PC-9 (cell line): ENCODE measurements at regions not wholly inside any gene's neighbourhood (a gene's known extent, or its start where the extent isn't known, plus 50 kb on each side); places are given as distances from the start of the nearest gene placed in this dataset.

Source experiments
- BruUV-seq: library from RNA; stranded (reverse); fragments of 400-500 nt; replicated peaks from 2 replicates; lab custom pipeline; 2021; lab: Mats Ljungman, UMichigan
- CTCF ChIA-PET: fragments of 300-600 bp; sonication (Branson Sonifier 250); formaldehyde crosslinking; loops from one replicate; lab custom pipeline; 2022; ENCODE audit warnings: antibody characterized with exemption; lab: Charles Lee
- POLR2A ChIA-PET: fragments of 300-600 bp; sonication (Branson Sonifier 250); formaldehyde crosslinking; loops from one replicate; lab custom pipeline; 2022; ENCODE audit warnings: antibody characterized with exemption; ENCODE audit not compliant: unreplicated experiment; lab: Charles Lee
- DNase-seq, 2 experiments: peaks; one replicate each; pipeline versions ENCODE4 v3.0.0 to v3.0.0-alpha.2; 2015 to 2022; ENCODE audit warnings: mixed read lengths in 1 of 2
- H2AFZ ChIP-seq: fragments of 200-600 bp; sonication (generic); 2 replicates; pipeline ENCODE4 v1.8.1; 2017; ENCODE audit warnings: antibody characterized with exemption
- H3F3A ChIP-seq: fragments of 200-600 bp; sonication (generic); 2 replicates; pipeline ENCODE4 v1.8.1; 2017; ENCODE audit warnings: antibody characterized with exemption, mild to moderate bottlenecking, low read depth; ENCODE audit not compliant: insufficient read depth
- H3K27ac ChIP-seq: fragments of 200-600 bp; sonication (generic); 2 replicates; pipeline ENCODE4 v1.6.1; 2016; ENCODE audit warnings: mixed run types
- H3K27me3 ChIP-seq: fragments of 200-600 bp; sonication (generic); 2 replicates; pipeline ENCODE4 v1.6.1; 2016; ENCODE audit warnings: low read depth, mixed run types; ENCODE audit not compliant: insufficient read depth
- H3K36me3 ChIP-seq: fragments of 200-600 bp; sonication (generic); 2 replicates; pipeline ENCODE4 v1.6.1; 2016; ENCODE audit warnings: low read depth, mixed run types
- H3K4me1 ChIP-seq: fragments of 200-600 bp; sonication (generic); replicated peaks from 2 replicates; pipeline ENCODE4 v1.6.1; 2016; ENCODE audit warnings: mixed run types; ENCODE audit not compliant: insufficient read depth
- H3K4me2 ChIP-seq: fragments of 200-600 bp; sonication (generic); 2 replicates; pipeline ENCODE4 v1.6.1; 2017; ENCODE audit warnings: mixed run types
- H3K4me3 ChIP-seq: fragments of 200-600 bp; sonication (generic); 2 replicates; pipeline ENCODE4 v1.6.1; 2016; ENCODE audit warnings: mixed run types
- H3K79me2 ChIP-seq: fragments of 200-600 bp; sonication (generic); 2 replicates; pipeline ENCODE4 v1.6.1; 2017; ENCODE audit warnings: low read depth, mixed run types
- H3K9me2 ChIP-seq: fragments of 200-600 bp; sonication (generic); 2 replicates; pipeline ENCODE4 v1.8.1; 2017; ENCODE audit warnings: mild to moderate bottlenecking; ENCODE audit not compliant: insufficient read depth
- H3K9me3 ChIP-seq: fragments of 200-600 bp; sonication (generic); 2 replicates; pipeline ENCODE4 v1.8.1; 2016; ENCODE audit warnings: low read depth; ENCODE audit not compliant: insufficient read depth
- H4K20me1 ChIP-seq: fragments of 200-600 bp; sonication (generic); 2 replicates; pipeline ENCODE4 v1.8.1; 2017; ENCODE audit not compliant: insufficient read depth
- EZH2 ChIP-seq: fragments of 200-600 bp; sonication (generic); IDR thresholded peaks from 2 replicates; pipeline ENCODE4 v1.8.0; 2017; ENCODE audit warnings: antibody characterized with exemption, low read depth
- intact Hi-C: fragments of 100-400 bp; cut with micrococcal nuclease; formaldehyde crosslinking; loops from one replicate; pipeline ENCODE4 v1.10.0; 2022; ENCODE audit not compliant: unreplicated experiment
- TF ChIP-seq, protein P1 (sequence below): fragments of 200-600 bp; sonication (generic); conservative IDR thresholded peaks from 2 replicates; pipeline ENCODE4 v1.6.1; 2017; ENCODE audit warnings: mixed run types, antibody characterized with exemption, mild to moderate bottlenecking, moderate library complexity

DNA sequence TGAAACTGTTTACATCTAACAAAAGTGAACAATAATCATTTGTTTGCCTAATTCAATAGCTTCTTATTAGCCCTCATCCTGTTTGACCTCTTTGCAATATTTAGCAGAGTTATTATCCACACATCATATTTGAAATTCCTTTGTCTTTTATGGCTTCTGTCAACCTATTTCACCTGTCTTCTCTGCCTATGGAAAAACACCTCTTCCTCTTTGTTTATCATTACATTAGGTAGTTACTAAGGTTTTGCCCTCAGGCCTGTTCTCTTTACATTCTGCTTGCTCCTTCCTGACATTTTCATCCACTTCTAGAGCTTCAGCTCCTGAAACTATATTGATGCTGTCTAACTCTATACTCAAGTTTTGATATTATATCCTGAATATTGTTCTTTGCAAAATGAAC, 183.0 kb downstream of the SUCNR1 start:
- Histone ChIP-seq H3K4me2 (no peak overlapping the region), H3K27me3 (no peaks in the 10 kb centered on the region), H3K9me3 (no peaks in the 10 kb centered on the region), H3K4me1 (no peaks in the 10 kb centered on the region), H3K36me3 (no peaks in the 10 kb centered on the region), H3F3A (no peaks in the 10 kb centered on the region; the same call in 1 of the 2 replicates), H2AFZ (no peak overlapping the region), H3K4me3 (no peak overlapping the region), H3K27ac (no peak overlapping the region), H3K79me2 (no peaks in the 10 kb centered on the region), H4K20me1 (no peaks in the 10 kb centered on the region), H3K9me2 (no peaks in the 10 kb centered on the region)
- DNase-seq: no peak
- ChIA-PET POLR2A (no interaction called here), CTCF (no interaction called here)
- BruUV-seq: no TSS peak
- no peak for TF ChIP-seq EZH2
- TF ChIP-seq, protein P1, sequence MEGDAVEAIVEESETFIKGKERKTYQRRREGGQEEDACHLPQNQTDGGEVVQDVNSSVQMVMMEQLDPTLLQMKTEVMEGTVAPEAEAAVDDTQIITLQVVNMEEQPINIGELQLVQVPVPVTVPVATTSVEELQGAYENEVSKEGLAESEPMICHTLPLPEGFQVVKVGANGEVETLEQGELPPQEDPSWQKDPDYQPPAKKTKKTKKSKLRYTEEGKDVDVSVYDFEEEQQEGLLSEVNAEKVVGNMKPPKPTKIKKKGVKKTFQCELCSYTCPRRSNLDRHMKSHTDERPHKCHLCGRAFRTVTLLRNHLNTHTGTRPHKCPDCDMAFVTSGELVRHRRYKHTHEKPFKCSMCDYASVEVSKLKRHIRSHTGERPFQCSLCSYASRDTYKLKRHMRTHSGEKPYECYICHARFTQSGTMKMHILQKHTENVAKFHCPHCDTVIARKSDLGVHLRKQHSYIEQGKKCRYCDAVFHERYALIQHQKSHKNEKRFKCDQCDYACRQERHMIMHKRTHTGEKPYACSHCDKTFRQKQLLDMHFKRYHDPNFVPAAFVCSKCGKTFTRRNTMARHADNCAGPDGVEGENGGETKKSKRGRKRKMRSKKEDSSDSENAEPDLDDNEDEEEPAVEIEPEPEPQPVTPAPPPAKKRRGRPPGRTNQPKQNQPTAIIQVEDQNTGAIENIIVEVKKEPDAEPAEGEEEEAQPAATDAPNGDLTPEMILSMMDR: no peak
- intact Hi-C loops: no loop called here

DNA sequence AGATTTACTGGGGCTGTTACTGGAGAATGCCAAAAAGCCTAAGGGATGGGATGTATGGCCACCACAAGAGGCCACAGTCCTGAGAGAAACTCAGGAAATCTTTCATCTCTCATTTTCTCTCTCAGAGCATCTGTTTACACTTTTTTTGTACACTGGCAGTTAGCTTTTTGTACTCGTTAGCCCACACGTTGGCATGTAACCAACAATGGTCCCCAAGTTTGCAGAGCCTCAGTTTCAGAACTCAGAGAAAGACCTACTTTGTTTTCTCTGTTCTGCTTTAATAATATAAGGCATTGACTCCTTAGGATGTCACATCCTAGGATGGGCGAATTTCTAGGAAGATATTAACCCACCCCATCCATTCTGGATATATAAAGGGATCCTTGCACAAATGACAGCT, 183.5 kb downstream of the SUCNR1 start:
- intact Hi-C loops: no loop called here
- Histone ChIP-seq H3K4me1 (no peaks in the 10 kb centered on the region), H2AFZ (no peak overlapping the region), H3K9me3 (no peaks in the 10 kb centered on the region), H3F3A (no peaks in the 10 kb centered on the region; the same call in 1 of the 2 replicates), H3K9me2 (no peaks in the 10 kb centered on the region), H3K27me3 (no peaks in the 10 kb centered on the region), H3K27ac (no peak overlapping the region), H3K36me3 (no peaks in the 10 kb centered on the region), H3K79me2 (no peaks in the 10 kb centered on the region), H4K20me1 (no peaks in the 10 kb centered on the region), H3K4me2 (no peak overlapping the region), H3K4me3 (no peak overlapping the region)
- CTCF ChIA-PET: no interaction called here
- TF ChIP-seq EZH2: no peak
- TF ChIP-seq, protein P1: no peak
- BruUV-seq: no TSS peak
- no peak for DNase-seq
- POLR2A ChIA-PET: no interaction called here

- TF ChIP-seq, protein P1: no peak
- TF ChIP-seq EZH2: no peak
- no TSS peak for BruUV-seq
- Histone ChIP-seq H3K9me2 (no peaks in the 10 kb centered on the region), H3K9me3 (no peaks in the 10 kb centered on the region), H3K36me3 (no peaks in the 10 kb centered on the region), H3K27ac (no peak overlapping the region), H2AFZ (no peak overlapping the region), H4K20me1 (no peaks in the 10 kb centered on the region), H3K27me3 (no peaks in the 10 kb centered on the region), H3K4me1 (no peaks in the 10 kb centered on the region), H3K79me2 (no peaks in the 10 kb centered on the region), H3K4me3 (no peak overlapping the region), H3K4me2 (no peak overlapping the region), H3F3A (no peaks in the 10 kb centered on the region; the same call in 1 of the 2 replicates)
- no peak for DNase-seq
- ChIA-PET CTCF (no interaction called here), POLR2A (no interaction called here)
- intact Hi-C loops: no loop called here
Measured at GRCh38 chr3:152058856-152059255, 185.4 kb downstream of the SUCNR1 start.
